OCI-LY3 (cell line): ENCODE measurements at regions not wholly inside any gene's neighbourhood (a gene's known extent, or its start where the extent isn't known, plus 50 kb on each side); places are given as distances from the start of the nearest gene placed in this dataset.

ENCODE experiments used
- H2AFZ ChIP-seq: fragments of 200-600, 300-600 bp; shearing (Covaris generic); 2 replicates; pipeline ENCODE4 v1.6.0; 2014; ENCODE audit warnings: antibody characterized with exemption, low read depth, low read length
- H3K27ac ChIP-seq: fragments of 200-600, 300-600 bp; sonication (generic); 2 replicates; pipeline ENCODE4 v1.5.1; 2014; ENCODE audit warnings: mild to moderate bottlenecking, low read length, moderate library complexity, mixed read lengths
- H3K27me3 ChIP-seq: fragments of 200-600, 300-600 bp; sonication (generic); 2 replicates; pipeline ENCODE4 v1.6.1; 2014; ENCODE audit warnings: low read depth, low read length, mixed read lengths
- H3K36me3 ChIP-seq: fragments of 200-600, 300-600 bp; sonication (generic); replicated peaks from 2 replicates; pipeline ENCODE3; 2014; ENCODE audit warnings: low read depth, low read length, mixed read lengths
- H3K4me1 ChIP-seq: fragments of 300-600, 200-600 bp; sonication (generic); 2 replicates; pipeline ENCODE4 v1.6.1; 2014; ENCODE audit warnings: low read length, mixed read lengths
- H3K4me2 ChIP-seq: fragments of 200-600, 300-600 bp; sonication (generic); 2 replicates; pipeline ENCODE4 v1.6.1; 2014; ENCODE audit warnings: low read length, mixed read lengths
- H3K4me3 ChIP-seq: fragments of 300-600, 200-600 bp; sonication (generic); 2 replicates; pipeline ENCODE4 v1.5.1; 2014; ENCODE audit warnings: antibody characterized with exemption, mild to moderate bottlenecking, low read length, moderate library complexity
- H3K79me2 ChIP-seq: fragments of 300-600, 200-600 bp; shearing (Covaris generic); 2 replicates; pipeline ENCODE4 v1.6.1; 2014; ENCODE audit warnings: mild to moderate bottlenecking, low read length, mixed read lengths
- H3K9ac ChIP-seq: fragments of 300-600, 200-600 bp; shearing (Covaris generic); 2 replicates; pipeline ENCODE4 v1.6.0; 2014; ENCODE audit warnings: mild to moderate bottlenecking, low read length, moderate library complexity
- H3K9me3 ChIP-seq: fragments of 200-600, 300-600 bp; shearing (Covaris generic); 2 replicates; pipeline ENCODE4 v1.6.1; 2014; ENCODE audit warnings: low read length, mixed read lengths; ENCODE audit not compliant: insufficient read depth
- H4K20me1 ChIP-seq: fragments of 200-600, 300-600 bp; sonication (generic); 2 replicates; pipeline ENCODE4 v1.6.1; 2016; ENCODE audit warnings: low read length, mixed read lengths; ENCODE audit not compliant: insufficient read depth
- EZH2phosphoT487 ChIP-seq: fragments of 200-600 bp; shearing (Covaris generic); IDR thresholded peaks from 2 replicates; pipeline ENCODE4 v1.6.1; 2018; ENCODE audit warnings: antibody characterized with exemption, mixed run types, low read depth
- TF ChIP-seq, protein P1 (sequence below): fragments of 200-600, 300-600 bp; sonication (generic); IDR thresholded peaks from 2 replicates; pipeline ENCODE4 v1.5.1; 2014; ENCODE audit warnings: antibody characterized with exemption, low read length, low read depth

DNA sequence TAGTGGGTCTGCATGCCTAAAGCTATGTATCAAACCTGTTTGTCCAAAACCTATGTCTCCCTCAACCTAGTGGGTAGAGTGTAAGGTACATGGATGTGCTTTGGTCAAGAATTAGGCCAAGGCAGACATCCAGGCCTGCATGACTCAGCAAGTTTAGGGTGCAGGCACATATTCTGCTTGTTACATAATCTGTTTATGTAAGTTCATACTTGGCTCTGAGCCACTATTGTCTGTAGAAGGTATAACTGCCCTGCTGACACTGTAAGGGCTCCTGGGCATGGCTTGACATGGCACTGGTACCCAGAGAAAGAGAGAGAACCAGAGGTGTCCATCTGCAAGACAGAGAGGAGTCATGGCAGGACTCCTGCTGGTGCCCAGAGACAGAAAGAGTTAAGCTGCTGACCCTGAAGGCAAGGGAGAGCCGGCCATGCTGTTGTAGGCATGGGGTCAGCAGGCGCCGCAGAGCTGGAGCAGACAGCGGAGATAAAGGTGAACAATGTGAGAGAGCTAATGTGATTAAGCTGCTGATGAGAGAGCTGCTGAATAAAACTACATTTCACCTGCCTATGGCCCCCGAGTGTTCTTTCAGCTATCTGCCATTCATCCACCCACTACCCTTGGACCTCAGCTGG lies 118.5 kb upstream of the TMEM106B start:
- Histone ChIP-seq H2AFZ (no peak overlapping the region), H3K4me3 (no peak overlapping the region), H3K4me2 (no peak overlapping the region), H3K4me1 (no peaks in the 10 kb centered on the region), H3K27ac (no peak overlapping the region), H3K27me3 (no peaks in the 10 kb centered on the region), H3K79me2 (no peaks in the 10 kb centered on the region), H3K9me3 (no peaks in the 10 kb centered on the region), H3K36me3 (no peaks in the 10 kb centered on the region), H4K20me1 (no peaks in the 10 kb centered on the region), H3K9ac (no peak overlapping the region)
- TF ChIP-seq, protein P1, sequence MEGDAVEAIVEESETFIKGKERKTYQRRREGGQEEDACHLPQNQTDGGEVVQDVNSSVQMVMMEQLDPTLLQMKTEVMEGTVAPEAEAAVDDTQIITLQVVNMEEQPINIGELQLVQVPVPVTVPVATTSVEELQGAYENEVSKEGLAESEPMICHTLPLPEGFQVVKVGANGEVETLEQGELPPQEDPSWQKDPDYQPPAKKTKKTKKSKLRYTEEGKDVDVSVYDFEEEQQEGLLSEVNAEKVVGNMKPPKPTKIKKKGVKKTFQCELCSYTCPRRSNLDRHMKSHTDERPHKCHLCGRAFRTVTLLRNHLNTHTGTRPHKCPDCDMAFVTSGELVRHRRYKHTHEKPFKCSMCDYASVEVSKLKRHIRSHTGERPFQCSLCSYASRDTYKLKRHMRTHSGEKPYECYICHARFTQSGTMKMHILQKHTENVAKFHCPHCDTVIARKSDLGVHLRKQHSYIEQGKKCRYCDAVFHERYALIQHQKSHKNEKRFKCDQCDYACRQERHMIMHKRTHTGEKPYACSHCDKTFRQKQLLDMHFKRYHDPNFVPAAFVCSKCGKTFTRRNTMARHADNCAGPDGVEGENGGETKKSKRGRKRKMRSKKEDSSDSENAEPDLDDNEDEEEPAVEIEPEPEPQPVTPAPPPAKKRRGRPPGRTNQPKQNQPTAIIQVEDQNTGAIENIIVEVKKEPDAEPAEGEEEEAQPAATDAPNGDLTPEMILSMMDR: no peak

DNA sequence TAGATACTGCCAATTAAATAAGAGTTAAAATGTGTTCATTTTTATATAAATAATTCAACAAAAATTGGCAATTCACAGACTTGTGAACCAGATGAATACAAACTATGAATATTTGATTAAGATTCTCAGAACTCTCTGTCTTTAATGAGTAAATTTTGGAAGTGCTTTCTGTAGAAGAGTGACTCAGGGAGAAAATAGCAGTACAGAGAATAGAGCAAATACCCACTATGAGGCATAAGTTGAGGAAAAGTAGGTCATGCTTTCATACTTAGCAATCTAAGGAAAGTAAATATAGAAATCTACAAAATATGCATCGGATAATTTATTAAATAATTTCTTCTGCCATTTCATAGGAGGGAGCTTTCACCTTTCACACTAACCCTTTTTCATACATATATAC lies 117.7 kb upstream of the TMEM106B start:
- Histone ChIP-seq H3K27me3 (no peaks in the 10 kb centered on the region), H4K20me1 (no peaks in the 10 kb centered on the region), H3K4me1 (no peaks in the 10 kb centered on the region), H3K36me3 (no peaks in the 10 kb centered on the region), H3K4me2 (no peak overlapping the region), H3K27ac (no peak overlapping the region), H3K4me3 (no peak overlapping the region), H3K9ac (no peak overlapping the region), H3K9me3 (no peaks in the 10 kb centered on the region), H3K79me2 (no peaks in the 10 kb centered on the region), H2AFZ (no peak overlapping the region)
- TF ChIP-seq, protein P1: no peak
- TF ChIP-seq EZH2phosphoT487: no peak

DNA sequence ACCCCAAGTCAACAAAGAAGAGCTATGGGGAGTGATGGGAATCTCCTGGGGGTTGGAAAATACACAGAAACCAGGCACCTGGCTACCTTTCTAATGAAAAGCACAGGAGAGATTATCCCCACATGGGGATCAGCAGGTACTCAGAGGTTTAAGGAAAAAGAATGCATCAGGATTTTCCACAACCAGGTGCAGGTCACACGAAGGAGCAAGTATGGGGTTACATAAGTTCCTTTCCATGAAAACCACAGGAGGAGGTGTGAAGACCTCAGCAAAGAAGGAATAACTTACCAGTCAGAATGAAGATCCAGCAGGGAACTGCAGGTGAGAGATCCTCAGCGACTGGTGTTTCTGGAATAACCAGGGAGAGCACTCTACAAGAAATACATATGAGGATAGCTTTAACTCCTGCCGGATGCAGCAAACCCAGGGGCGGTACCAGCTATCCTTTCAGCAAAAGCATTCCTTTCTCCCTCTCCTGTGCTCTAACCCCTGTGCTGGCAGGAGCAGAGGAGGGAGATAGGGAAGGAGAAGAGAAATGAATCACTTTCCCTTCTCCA lies 116.7 kb upstream of the TMEM106B start:
- no peak overlapping the region for H2AFZ ChIP-seq
- no peaks in the 10 kb centered on the region for H4K20me1 ChIP-seq
- H3K4me3 ChIP-seq: no peak overlapping the region
- H3K36me3 ChIP-seq: no peaks in the 10 kb centered on the region
- no peaks in the 10 kb centered on the region for H3K4me1 ChIP-seq
- no peak overlapping the region for H3K27ac ChIP-seq
- H3K79me2 ChIP-seq: no peaks in the 10 kb centered on the region
- TF ChIP-seq, protein P1: no peak
- TF ChIP-seq EZH2phosphoT487: no peak
- no peak overlapping the region for H3K9ac ChIP-seq
- H3K9me3 ChIP-seq: no peaks in the 10 kb centered on the region
- H3K4me2 ChIP-seq: no peak overlapping the region
- no peaks in the 10 kb centered on the region for H3K27me3 ChIP-seq

DNA sequence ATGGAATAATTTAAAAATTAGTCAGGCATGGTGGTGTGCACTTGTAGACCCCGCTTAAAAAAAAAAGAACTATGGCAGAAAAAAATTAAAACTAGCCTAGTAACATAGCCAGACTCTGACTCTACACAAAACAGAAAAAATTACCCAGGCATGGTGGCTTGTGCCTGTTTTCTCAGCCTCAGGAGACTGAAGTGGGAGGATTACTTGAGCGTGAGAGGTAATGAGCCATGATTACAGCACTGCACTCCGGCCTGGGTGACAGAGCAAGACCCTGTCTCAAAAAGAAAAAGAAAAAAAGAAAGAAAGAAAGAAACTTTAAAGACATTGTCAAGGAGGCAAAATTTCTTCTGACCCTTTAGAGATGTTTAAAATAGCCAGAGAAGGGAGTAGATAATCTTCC lies 109.0 kb upstream of the TMEM106B start:
- no peaks in the 10 kb centered on the region for H3K27me3 ChIP-seq
- no peaks in the 10 kb centered on the region for H3K9me3 ChIP-seq

More for the DNA sequence above, 109.0 kb upstream of the TMEM106B start:
- Histone ChIP-seq H4K20me1 (no peaks in the 10 kb centered on the region), H3K4me2 (no peak overlapping the region), H2AFZ (no peak overlapping the region), H3K9ac (no peak overlapping the region), H3K27ac (no peak overlapping the region), H3K4me1 (no peaks in the 10 kb centered on the region), H3K4me3 (no peak overlapping the region), H3K79me2 (no peaks in the 10 kb centered on the region), H3K36me3 (no peaks in the 10 kb centered on the region)
- no peak for TF ChIP-seq EZH2phosphoT487
- TF ChIP-seq, protein P1: no peak
